SU-DHL-6 (cell line): ENCODE measurements at regions not wholly inside any gene's neighbourhood (a gene's known extent, or its start where the extent isn't known, plus 50 kb on each side); places are given as distances from the start of the nearest gene placed in this dataset.

Experiments
- H2AFZ ChIP-seq: fragments of 200-600 bp; sonication (generic); 2 replicates; pipeline ENCODE4 v1.6.1; 2014; ENCODE audit warnings: low read depth, mild to moderate bottlenecking, moderate library complexity, mixed read lengths, antibody characterized with exemption, low read length; ENCODE audit not compliant: severe bottlenecking
- H3F3A ChIP-seq: fragments of 200-600 bp; shearing (Covaris generic); 2 replicates; pipeline ENCODE4 v1.6.0; 2016; ENCODE audit warnings: antibody characterized with exemption, mild to moderate bottlenecking; ENCODE audit not compliant: insufficient read depth
- H3K27ac ChIP-seq: fragments of 200-600 bp; sonication (generic); 2 replicates; pipeline ENCODE4 v1.5.1; 2016; ENCODE audit warnings: low read depth, mild to moderate bottlenecking, low read length, moderate library complexity, mixed read lengths
- H3K27me3 ChIP-seq: fragments of 200-600 bp; sonication (generic), shearing (Covaris generic); 2 replicates; pipeline ENCODE4 v1.6.0; 2014; ENCODE audit warnings: mild to moderate bottlenecking, low read length
- H3K36me3 ChIP-seq: fragments of 200-600 bp; sonication (generic); 2 replicates; pipeline ENCODE4 v1.6.1; 2014; ENCODE audit warnings: mild to moderate bottlenecking, low read length, mixed read lengths
- H3K4me2 ChIP-seq: fragments of 300-600, 200-600 bp; shearing (Covaris generic), sonication (generic); 2 replicates; pipeline ENCODE4 v1.6.0; 2014; ENCODE audit warnings: low read length, low read depth, mild to moderate bottlenecking; ENCODE audit not compliant: poor library complexity, severe bottlenecking
- H3K4me3 ChIP-seq: fragments of 200-600 bp; sonication (generic); 2 replicates; pipeline ENCODE4 v1.5.1; 2014; ENCODE audit warnings: antibody characterized with exemption, low read length, mild to moderate bottlenecking, mixed read lengths; ENCODE audit not compliant: insufficient read depth, poor library complexity, severe bottlenecking
- H3K79me2 ChIP-seq: fragments of 200-600 bp; sonication (generic); 2 replicates; pipeline ENCODE4 v1.6.1; 2014; ENCODE audit warnings: mild to moderate bottlenecking, low read length, moderate library complexity; ENCODE audit not compliant: insufficient read depth
- H3K9ac ChIP-seq: fragments of 200-600 bp; sonication (generic); 2 replicates; pipeline ENCODE4 v1.7.0; 2014; ENCODE audit warnings: mild to moderate bottlenecking, low read length
- H3K9me2 ChIP-seq: fragments of 200-600 bp; sonication (generic); replicated peaks from 2 replicates; pipeline ENCODE4 v1.6.1; 2014; ENCODE audit warnings: low read length; ENCODE audit not compliant: insufficient read depth
- H3K9me3 ChIP-seq: fragments of 200-600 bp; sonication (generic); 2 replicates; pipeline ENCODE4 v1.6.1; 2014; ENCODE audit warnings: low read length, mixed read lengths; ENCODE audit not compliant: insufficient read depth
- H4K20me1 ChIP-seq: fragments of 200-600 bp; sonication (generic); 2 replicates; pipeline ENCODE4 v1.6.1; 2014; ENCODE audit warnings: low read depth, mild to moderate bottlenecking, antibody characterized with exemption, low read length, moderate library complexity, mixed read lengths
- CTCF ChIP-seq: fragments of 200-600 bp; sonication (generic); IDR thresholded peaks from one replicate; pipeline ENCODE4 v1.5.1; 2017; ENCODE audit warnings: antibody characterized with exemption, mild to moderate bottlenecking, low read length, moderate library complexity; ENCODE audit not compliant: insufficient read depth, poor library complexity, severe bottlenecking
- EZH2phosphoT487 ChIP-seq: fragments of 200-600 bp; sonication (generic), shearing (Covaris generic); conservative IDR thresholded peaks from 2 replicates; pipeline ENCODE4 v1.6.1; 2018; ENCODE audit warnings: mild to moderate bottlenecking, antibody characterized with exemption, low read length, moderate library complexity, mixed read lengths

DNA sequence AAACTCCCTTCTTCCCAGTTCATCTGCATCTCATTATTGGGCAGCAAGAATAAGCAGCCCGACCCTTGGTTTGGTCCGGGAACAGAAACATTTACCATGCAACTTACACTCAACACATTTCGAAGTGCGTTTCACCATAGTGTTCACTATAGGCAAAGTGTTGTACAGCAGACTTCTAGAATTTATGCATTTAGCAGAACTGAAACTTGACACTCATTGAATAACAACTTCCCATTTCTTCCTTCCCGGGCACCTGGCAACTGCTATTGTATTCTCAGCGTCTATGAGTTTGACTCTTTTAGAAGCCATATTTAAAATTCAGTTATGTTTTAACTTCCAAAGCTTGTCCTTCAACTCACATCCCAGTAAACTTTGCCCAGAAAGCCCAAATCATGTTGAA, 840.6 kb downstream of the NLGN4X start:
- Histone ChIP-seq H3K9me3 (no peaks in the 10 kb centered on the region), H2AFZ (no peak overlapping the region), H4K20me1 (no peaks in the 10 kb centered on the region), H3K4me2 (no peak overlapping the region), H3F3A (no peaks in the 10 kb centered on the region), H3K9me2 (no peaks in the 10 kb centered on the region), H3K9ac (no peak overlapping the region), H3K4me3 (no peak overlapping the region), H3K27ac (no peak overlapping the region), H3K27me3 (no peaks in the 10 kb centered on the region), H3K79me2 (no peaks in the 10 kb centered on the region), H3K36me3 (no peaks in the 10 kb centered on the region)
- TF ChIP-seq CTCF (no peak), EZH2phosphoT487 (no peak)

- no peak for TF ChIP-seq CTCF
- no peak for TF ChIP-seq EZH2phosphoT487
- Histone ChIP-seq H3K27me3 (no peaks in the 10 kb centered on the region), H3K4me3 (no peak overlapping the region), H4K20me1 (no peaks in the 10 kb centered on the region), H2AFZ (no peak overlapping the region), H3K36me3 (no peaks in the 10 kb centered on the region), H3K9me3 (no peaks in the 10 kb centered on the region), H3K9ac (no peak overlapping the region), H3K27ac (no peak overlapping the region), H3F3A (no peaks in the 10 kb centered on the region), H3K9me2 (no peaks in the 10 kb centered on the region), H3K79me2 (no peaks in the 10 kb centered on the region), H3K4me2 (no peak overlapping the region)
Measured at GRCh38 chrX:5380426-5380825, 848.2 kb downstream of the NLGN4X start.

GRCh38 chrX:5341902-5342301, 886.8 kb downstream of the NLGN4X start:
- no peak overlapping the region for H2AFZ ChIP-seq
- no peaks in the 10 kb centered on the region for H3K27me3 ChIP-seq
- no peaks in the 10 kb centered on the region for H3K9me2 ChIP-seq
- no peak for TF ChIP-seq EZH2phosphoT487
- TF ChIP-seq CTCF: no peak
- H3F3A ChIP-seq: no peaks in the 10 kb centered on the region
- H4K20me1 ChIP-seq: no peaks in the 10 kb centered on the region
- no peaks in the 10 kb centered on the region for H3K9me3 ChIP-seq
- no peak overlapping the region for H3K9ac ChIP-seq
- no peak overlapping the region for H3K4me3 ChIP-seq
- H3K27ac ChIP-seq: no peak overlapping the region
- H3K79me2 ChIP-seq: no peaks in the 10 kb centered on the region
- H3K36me3 ChIP-seq: no peaks in the 10 kb centered on the region
- H3K4me2 ChIP-seq: no peak overlapping the region

DNA sequence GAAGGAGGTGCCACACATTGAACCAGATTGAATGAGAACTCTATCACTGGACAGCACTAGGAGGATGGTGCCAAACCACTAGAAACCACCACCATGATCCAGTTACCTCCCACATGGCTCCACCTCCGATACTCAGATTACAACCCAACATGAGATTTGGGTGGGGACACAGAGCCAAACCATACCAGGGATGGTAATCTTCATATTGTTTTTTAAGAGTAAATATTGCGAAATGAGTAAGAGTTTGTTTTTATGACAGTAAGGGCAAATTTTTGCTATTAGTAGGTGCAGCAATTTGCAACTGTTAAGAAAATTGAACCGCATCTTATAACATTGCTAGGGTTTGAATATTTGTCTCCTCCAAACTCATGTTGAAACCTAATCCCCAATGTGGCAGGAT, 891.5 kb downstream of the NLGN4X start:
- Histone ChIP-seq H3K27ac (no peak overlapping the region), H3K4me3 (no peak overlapping the region), H3K4me2 (no peak overlapping the region)

More for the DNA sequence above, 891.5 kb downstream of the NLGN4X start:
- Histone ChIP-seq H2AFZ (no peak overlapping the region), H3K27me3 (no peaks in the 10 kb centered on the region), H3K79me2 (no peaks in the 10 kb centered on the region), H3K9me3 (no peaks in the 10 kb centered on the region), H4K20me1 (no peaks in the 10 kb centered on the region), H3K36me3 (no peaks in the 10 kb centered on the region), H3F3A (no peaks in the 10 kb centered on the region), H3K9me2 (no peaks in the 10 kb centered on the region), H3K9ac (no peak overlapping the region)
- no peak for TF ChIP-seq CTCF
- TF ChIP-seq EZH2phosphoT487: no peak
